Fibroblast of lung (primary cell): ENCODE measurements at regions not wholly inside any gene's neighbourhood (a gene's known extent, or its start where the extent isn't known, plus 50 kb on each side); places are given as distances from the start of the nearest gene placed in this dataset.
A peak's percentile ranks its signal among the peaks of the same experiment; 100 is the strongest.

Experiments used
- DNase-seq, 2 donors: peaks; one replicate each; pipeline versions ENCODE4 v3.0.0 to v3.0.0-alpha.2; 2010; ENCODE audit warnings: low read depth in 2 of 2
- H2AFZ ChIP-seq: 2 replicates; pipeline ENCODE4 v1.5.1; 2012; ENCODE audit warnings: low read length, control low read depth, inconsistent platforms
- H3K27ac ChIP-seq: 2 replicates; pipeline ENCODE4 v1.5.1; 2011; ENCODE audit warnings: low read length, control low read depth; ENCODE audit not compliant: insufficient read depth
- H3K27me3 ChIP-seq: 2 replicates; pipeline ENCODE4 v1.5.1; 2011; ENCODE audit warnings: mild to moderate bottlenecking, low read length; ENCODE audit not compliant: control insufficient read depth, insufficient read depth
- H3K36me3 ChIP-seq: 2 replicates; pipeline ENCODE4 v1.5.1; 2011; ENCODE audit warnings: low read length; ENCODE audit not compliant: control insufficient read depth, insufficient read depth
- H3K4me1 ChIP-seq: 2 replicates; pipeline ENCODE4 v1.5.1; 2011; ENCODE audit warnings: low read length; ENCODE audit not compliant: control insufficient read depth, insufficient read depth; ENCODE audit errors: extremely low read depth
- H3K4me2 ChIP-seq: 2 replicates; pipeline ENCODE4 v1.5.1; 2011; ENCODE audit warnings: low read length, control low read depth; ENCODE audit not compliant: insufficient read depth; ENCODE audit errors: extremely low read depth
- H3K4me3 ChIP-seq, 4 experiments: fragments of 200-600 bp in 1 of 4; sonication (generic) in 1 of 4; replicated peaks in 1 of 4; 2 replicates each; pipeline ENCODE4 v1.5.1; 2011 to 2016; ENCODE audit warnings: low read length in 4 of 4, low read depth in 3 of 4, mild to moderate bottlenecking in 3 of 4, control low read depth in 2 of 4, inconsistent platforms in 1 of 4, mixed read lengths in 1 of 4; ENCODE audit not compliant: insufficient read depth in 1 of 4; ENCODE audit errors: control extremely low read depth in 1 of 4
- H3K79me2 ChIP-seq: 2 replicates; pipeline ENCODE4 v1.5.1; 2012; ENCODE audit warnings: mild to moderate bottlenecking, low read length, inconsistent platforms; ENCODE audit not compliant: control insufficient read depth, insufficient read depth
- H3K9ac ChIP-seq: 2 replicates; pipeline ENCODE4 v1.5.1; 2011; ENCODE audit warnings: mild to moderate bottlenecking, low read length, control low read depth; ENCODE audit not compliant: insufficient read depth
- H3K9me3 ChIP-seq: 2 replicates; pipeline ENCODE4 v1.5.1; 2012; ENCODE audit warnings: low read depth, low read length; ENCODE audit not compliant: control insufficient read depth, insufficient read depth
- H4K20me1 ChIP-seq: 2 replicates; pipeline ENCODE4 v1.5.1; 2011; ENCODE audit warnings: low read length; ENCODE audit not compliant: control insufficient read depth, insufficient read depth; ENCODE audit errors: extremely low read depth
- EZH2 ChIP-seq: IDR thresholded peaks from 2 replicates; pipeline ENCODE4 v1.5.1; 2012; ENCODE audit warnings: low read length, control low read depth, mild to moderate bottlenecking; ENCODE audit errors: missing control alignments
- TF ChIP-seq, protein P1 (sequence below), 2 donors: IDR thresholded peaks in 1 of 2; conservative IDR thresholded peaks in 1 of 2; 1 replicate in 1 of 2; 2 replicates in 1 of 2; pipeline ENCODE4 v1.5.1; 2011 to 2012; ENCODE audit warnings: low read length in 2 of 2, control low read depth in 1 of 2, inconsistent platforms in 1 of 2, low read depth in 1 of 2, mild to moderate bottlenecking in 1 of 2

DNA sequence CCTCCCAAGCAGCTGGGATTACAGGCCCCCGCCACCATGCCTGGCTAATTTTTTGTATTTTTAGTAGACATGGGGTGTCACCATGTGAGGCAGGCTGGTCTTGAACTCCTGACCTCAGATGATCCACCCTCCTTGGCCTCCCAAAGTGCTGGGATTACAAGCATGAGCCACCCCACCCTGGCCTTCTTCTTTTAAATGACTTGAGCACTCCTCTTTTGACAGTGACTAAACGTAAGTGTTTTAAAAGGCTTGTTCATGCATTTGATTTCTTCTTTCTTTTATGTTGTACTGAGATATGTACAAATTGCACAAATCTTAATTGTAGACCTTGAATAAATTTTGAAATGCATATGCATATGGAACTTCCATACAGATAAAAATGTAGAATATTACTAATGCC lies 337.9 kb downstream of the CETN3 start:
- Histone ChIP-seq H3K27ac (no peak overlapping the region), H3K4me2 (no peak overlapping the region)
- no peak for TF ChIP-seq EZH2
- TF ChIP-seq, protein P1, sequence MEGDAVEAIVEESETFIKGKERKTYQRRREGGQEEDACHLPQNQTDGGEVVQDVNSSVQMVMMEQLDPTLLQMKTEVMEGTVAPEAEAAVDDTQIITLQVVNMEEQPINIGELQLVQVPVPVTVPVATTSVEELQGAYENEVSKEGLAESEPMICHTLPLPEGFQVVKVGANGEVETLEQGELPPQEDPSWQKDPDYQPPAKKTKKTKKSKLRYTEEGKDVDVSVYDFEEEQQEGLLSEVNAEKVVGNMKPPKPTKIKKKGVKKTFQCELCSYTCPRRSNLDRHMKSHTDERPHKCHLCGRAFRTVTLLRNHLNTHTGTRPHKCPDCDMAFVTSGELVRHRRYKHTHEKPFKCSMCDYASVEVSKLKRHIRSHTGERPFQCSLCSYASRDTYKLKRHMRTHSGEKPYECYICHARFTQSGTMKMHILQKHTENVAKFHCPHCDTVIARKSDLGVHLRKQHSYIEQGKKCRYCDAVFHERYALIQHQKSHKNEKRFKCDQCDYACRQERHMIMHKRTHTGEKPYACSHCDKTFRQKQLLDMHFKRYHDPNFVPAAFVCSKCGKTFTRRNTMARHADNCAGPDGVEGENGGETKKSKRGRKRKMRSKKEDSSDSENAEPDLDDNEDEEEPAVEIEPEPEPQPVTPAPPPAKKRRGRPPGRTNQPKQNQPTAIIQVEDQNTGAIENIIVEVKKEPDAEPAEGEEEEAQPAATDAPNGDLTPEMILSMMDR (conservative IDR thresholded peaks at IDR 0.05 in 1 of 2, IDR thresholded peaks at IDR 0.05 in 1 of 2; ENCODE audit: low read depth in 1 of 2, low read length in 2 of 2): no peak

DNA sequence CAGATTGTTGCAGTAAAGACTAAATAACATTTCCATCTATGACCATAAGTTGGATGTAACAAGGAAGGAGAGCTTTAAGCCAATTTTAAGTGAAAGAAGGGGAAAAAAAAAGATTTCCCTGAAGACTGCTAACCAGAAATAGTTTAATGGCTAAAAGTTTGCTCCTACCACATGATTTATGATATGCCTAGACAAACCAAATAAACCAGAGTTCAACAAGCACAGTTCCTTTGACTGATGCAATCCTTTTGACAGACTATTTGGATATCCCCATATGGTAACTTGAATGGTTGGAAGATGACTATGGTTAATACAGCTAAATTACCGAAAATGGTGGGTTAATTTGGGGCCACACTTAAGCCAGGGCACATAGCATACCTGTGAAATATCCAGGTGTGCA lies 338.5 kb downstream of the CETN3 start:
- no peak overlapping the region for H3K4me3 ChIP-seq
- no peak overlapping the region for H3K4me2 ChIP-seq
- no peak overlapping the region for H2AFZ ChIP-seq
- no peak overlapping the region for H3K27ac ChIP-seq
- DNase-seq: peak; percentile 16 to 28
- H3K36me3 ChIP-seq: no peaks in the 10 kb centered on the region
- no peaks in the 10 kb centered on the region for H3K79me2 ChIP-seq
- H3K4me1 ChIP-seq: no peaks in the 10 kb centered on the region
- TF ChIP-seq EZH2: no peak
- TF ChIP-seq, protein P1 (conservative IDR thresholded peaks at IDR 0.05 in 1 of 2, IDR thresholded peaks at IDR 0.05 in 1 of 2; ENCODE audit: low read depth in 1 of 2, low read length in 2 of 2): no peak
- no peaks in the 10 kb centered on the region for H4K20me1 ChIP-seq
- H3K27me3 ChIP-seq: no peaks in the 10 kb centered on the region
- no peak overlapping the region for H3K9ac ChIP-seq
- no peaks in the 10 kb centered on the region for H3K9me3 ChIP-seq

More for the DNA sequence above, 337.9 kb downstream of the CETN3 start:
- no peak overlapping the region for H3K4me3 ChIP-seq
- no peaks in the 10 kb centered on the region for H3K9me3 ChIP-seq
- H3K36me3 ChIP-seq: no peaks in the 10 kb centered on the region
- no peaks in the 10 kb centered on the region for H3K27me3 ChIP-seq
- H4K20me1 ChIP-seq: no peaks in the 10 kb centered on the region
- no peak for DNase-seq
- H3K79me2 ChIP-seq: no peaks in the 10 kb centered on the region
- no peak overlapping the region for H3K9ac ChIP-seq
- no peaks in the 10 kb centered on the region for H3K4me1 ChIP-seq
- no peak overlapping the region for H2AFZ ChIP-seq

DNA sequence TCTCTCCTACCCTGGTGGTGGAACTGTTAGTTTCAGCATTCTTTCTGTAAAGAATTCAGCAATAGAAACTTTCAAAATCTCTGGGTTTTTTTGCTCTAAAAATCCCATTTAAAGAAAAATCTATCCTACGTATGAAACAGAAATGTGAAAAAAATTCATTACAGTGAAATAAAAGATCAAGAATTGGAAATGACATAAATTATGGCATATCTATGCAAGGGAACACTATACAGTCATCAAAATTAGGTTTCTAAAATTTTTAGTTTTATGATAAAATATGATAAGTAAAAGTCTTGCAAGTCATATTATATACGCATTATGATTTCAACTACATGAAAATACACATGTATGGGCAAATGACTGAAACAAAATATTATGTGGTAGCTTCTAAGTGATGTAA lies 342.6 kb downstream of the CETN3 start:
- no peaks in the 10 kb centered on the region for H3K27me3 ChIP-seq
- no peak overlapping the region for H2AFZ ChIP-seq
- no peak overlapping the region for H3K27ac ChIP-seq
- no peaks in the 10 kb centered on the region for H3K9me3 ChIP-seq
- no peaks in the 10 kb centered on the region for H3K36me3 ChIP-seq
- H3K4me2 ChIP-seq: no peak overlapping the region
- TF ChIP-seq, protein P1 (conservative IDR thresholded peaks at IDR 0.05 in 1 of 2, IDR thresholded peaks at IDR 0.05 in 1 of 2; ENCODE audit: low read depth in 1 of 2, low read length in 2 of 2): no peak
- TF ChIP-seq EZH2: no peak
- no peak for DNase-seq
- H4K20me1 ChIP-seq: no peaks in the 10 kb centered on the region
- no peaks in the 10 kb centered on the region for H3K79me2 ChIP-seq
- H3K4me1 ChIP-seq: no peaks in the 10 kb centered on the region
- H3K4me3 ChIP-seq: no peak overlapping the region
- H3K9ac ChIP-seq: no peak overlapping the region
